ENCODE measurements at regions not wholly inside any gene's neighbourhood (a gene's known extent, or its start where the extent isn't known, plus 50 kb on each side); places are given as distances from the start of the nearest gene placed in this dataset.

DNA sequence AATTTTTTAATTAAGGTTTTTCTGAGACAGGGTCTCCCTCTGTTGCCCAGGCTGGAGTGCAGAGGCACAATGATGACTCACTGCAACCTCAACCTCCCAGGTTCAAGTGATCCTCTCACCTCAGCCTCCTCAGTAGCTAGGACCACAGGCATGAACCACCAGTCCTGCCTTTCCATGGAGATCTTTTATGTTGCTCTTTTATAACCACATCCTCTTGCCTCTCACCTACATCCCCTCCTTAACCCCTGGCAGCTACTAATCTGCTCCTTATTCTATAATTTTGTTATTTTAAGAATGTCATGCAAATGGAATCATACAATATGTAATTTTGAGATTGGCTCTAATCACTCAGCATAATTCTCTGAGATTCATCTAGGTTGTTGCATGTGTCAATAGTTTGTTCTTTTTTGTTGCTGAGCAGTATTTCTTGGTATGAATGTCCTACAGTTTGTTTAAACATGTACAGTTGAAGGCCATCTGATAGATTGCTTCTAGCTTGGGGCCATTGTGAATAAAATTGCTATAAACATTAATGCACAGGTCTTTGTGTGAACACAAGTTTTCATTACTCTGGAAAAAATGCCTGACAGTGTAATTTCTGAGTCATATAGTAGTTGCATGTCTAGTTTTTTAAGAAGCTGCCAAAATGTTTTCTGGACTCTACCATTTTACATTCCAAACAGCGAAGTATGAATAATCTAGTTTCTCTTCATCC is 249.2 kb upstream of the AMIGO2 start:
- H3K9me3 Mint-ChIP-seq (ENCODE audit: low read depth), result no peaks in the 10 kb centered on the region
- no peaks in the 10 kb centered on the region for H3K27me3 Mint-ChIP-seq
- no peaks in the 10 kb centered on the region for H3K4me1 Mint-ChIP-seq (ENCODE audit: low read depth)
- H3K27ac Mint-ChIP-seq, result no peak overlapping the region
- H3K36me3 Mint-ChIP-seq (ENCODE audit: insufficient read depth), result no peaks in the 10 kb centered on the region
- TF ChIP-seq CTCF (IDR thresholded peaks at IDR 0.05; ENCODE audit: unreplicated experiment), result no peak
- DNase-seq (ENCODE audit: low spot score, unreplicated experiment), result no peak
- H3K4me3 Mint-ChIP-seq (ENCODE audit: low read depth), result no peak overlapping the region

- Mint-ChIP-seq H3K27ac (no peak overlapping the region), H3K9me3 (ENCODE audit: low read depth) (peaks cover 4% of the 10 kb centered on the region), H3K4me1 (ENCODE audit: low read depth) (no peaks in the 10 kb centered on the region), H3K36me3 (ENCODE audit: insufficient read depth) (no peaks in the 10 kb centered on the region), H3K27me3 (no peaks in the 10 kb centered on the region), H3K4me3 (ENCODE audit: low read depth) (no peak overlapping the region)
- DNase-seq (ENCODE audit: low spot score, unreplicated experiment), result no peak
- TF ChIP-seq CTCF (IDR thresholded peaks at IDR 0.05; ENCODE audit: unreplicated experiment), result no peak
These were observed 246.4 kb upstream of the AMIGO2 start for GRCh38 chr12:47326190-47326589.

GRCh38 chr12:47323802-47324201 is 244.0 kb upstream of the AMIGO2 start:
- no peak overlapping the region for H3K4me3 Mint-ChIP-seq (ENCODE audit: low read depth)
- no peaks in the 10 kb centered on the region for H3K36me3 Mint-ChIP-seq (ENCODE audit: insufficient read depth)
- H3K9me3 Mint-ChIP-seq (ENCODE audit: low read depth), result peaks cover 4% of the 10 kb centered on the region
- H3K27me3 Mint-ChIP-seq, result no peaks in the 10 kb centered on the region
- DNase-seq (ENCODE audit: low spot score, unreplicated experiment), result no peak
- H3K4me1 Mint-ChIP-seq (ENCODE audit: low read depth), result no peaks in the 10 kb centered on the region
- no peak for TF ChIP-seq CTCF (IDR thresholded peaks at IDR 0.05; ENCODE audit: unreplicated experiment)
- H3K27ac Mint-ChIP-seq, result no peak overlapping the region

- no peak for TF ChIP-seq CTCF (IDR thresholded peaks at IDR 0.05; ENCODE audit: unreplicated experiment)
- Mint-ChIP-seq H3K9me3 (ENCODE audit: low read depth) (peaks cover 4% of the 10 kb centered on the region), H3K27me3 (no peaks in the 10 kb centered on the region), H3K4me1 (ENCODE audit: low read depth) (peaks cover 3% of the 10 kb centered on the region), H3K27ac (no peak overlapping the region), H3K4me3 (ENCODE audit: low read depth) (no peak overlapping the region), H3K36me3 (ENCODE audit: insufficient read depth) (no peaks in the 10 kb centered on the region)
- DNase-seq (ENCODE audit: low spot score, unreplicated experiment), result no peak
These were observed 241.7 kb upstream of the AMIGO2 start for GRCh38 chr12:47321436-47321835.

DNA sequence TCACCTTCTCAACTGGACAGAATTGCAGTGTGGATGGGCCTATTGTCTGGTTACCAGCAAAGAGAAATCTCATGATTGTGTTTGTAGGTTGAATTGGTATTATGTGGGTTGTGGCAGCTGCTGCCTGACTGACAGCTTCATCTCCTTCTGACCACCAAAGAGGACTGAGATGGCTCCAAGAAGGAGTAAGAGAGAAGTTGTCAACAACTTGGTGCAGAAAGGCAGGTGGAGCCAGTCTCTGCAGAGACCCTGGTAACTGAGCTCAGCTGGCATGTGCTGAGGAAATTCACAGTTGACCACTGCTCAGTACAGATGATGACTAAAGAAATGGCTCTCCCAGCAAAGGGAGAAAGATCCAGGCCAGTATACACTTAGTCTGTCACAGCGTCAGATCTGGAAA is 240.0 kb upstream of the AMIGO2 start:
- no peak for DNase-seq (ENCODE audit: low spot score, unreplicated experiment)
- H3K36me3 Mint-ChIP-seq (ENCODE audit: insufficient read depth), result no peaks in the 10 kb centered on the region
- H3K27ac Mint-ChIP-seq, result no peak overlapping the region
- H3K4me3 Mint-ChIP-seq (ENCODE audit: low read depth), result no peak overlapping the region
- TF ChIP-seq CTCF (IDR thresholded peaks at IDR 0.05; ENCODE audit: unreplicated experiment), result no peak
- peaks cover 4% of the 10 kb centered on the region for H3K9me3 Mint-ChIP-seq (ENCODE audit: low read depth)
- no peaks in the 10 kb centered on the region for H3K27me3 Mint-ChIP-seq
- peaks cover 3% of the 10 kb centered on the region for H3K4me1 Mint-ChIP-seq (ENCODE audit: low read depth)
